ENCODE measurements at regions not wholly inside any gene's neighbourhood (a gene's known extent, or its start where the extent isn't known, plus 50 kb on each side); places are given as distances from the start of the nearest gene placed in this dataset.

DNA sequence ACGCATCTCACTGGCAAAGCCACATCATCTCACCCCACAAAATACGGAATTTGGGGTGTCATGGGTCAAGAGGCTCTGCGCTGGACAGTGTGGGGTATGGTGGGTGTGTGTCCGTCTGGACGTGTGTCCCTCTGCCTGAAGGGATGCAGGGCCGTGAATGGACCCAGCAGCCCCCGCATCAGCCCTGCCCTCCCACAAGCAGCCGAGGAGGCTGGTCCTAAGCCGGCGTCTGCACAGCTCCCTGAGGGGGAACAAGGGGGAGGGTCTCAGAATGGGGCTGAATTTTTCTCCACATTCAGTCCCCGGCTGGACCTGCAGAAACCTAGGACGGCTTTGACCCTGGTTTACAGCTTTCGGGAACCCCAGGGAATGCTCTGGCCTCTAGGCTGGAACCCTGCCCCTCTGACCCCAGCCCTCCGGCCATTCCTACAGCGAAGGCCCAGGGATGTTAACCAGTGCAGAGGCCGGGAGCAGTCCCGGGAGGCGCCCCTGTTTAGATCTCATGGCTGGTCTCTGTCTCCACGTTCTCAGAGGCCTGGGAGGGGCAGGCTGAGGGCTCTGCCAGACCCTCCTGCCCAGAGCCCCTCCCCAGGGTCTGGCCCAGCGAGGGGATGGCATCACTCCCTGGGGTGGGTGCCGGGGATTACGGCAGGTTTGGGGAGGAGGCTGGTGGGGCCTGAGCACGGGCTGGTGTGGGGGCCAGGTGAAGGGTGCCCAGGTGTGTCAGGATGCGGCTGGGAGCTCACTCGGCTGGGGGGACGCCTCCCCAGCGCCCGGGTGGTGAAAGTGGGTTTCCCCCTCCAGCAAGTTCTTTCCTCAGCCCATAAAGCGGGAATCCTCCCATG is 156.5 kb upstream of the C14orf180 start:
- intact Hi-C loops (cut with DNase I; ENCODE audit: low total_unique reads) = no loop called here
- H3K36me3 ChIP-seq = no peaks in the 10 kb centered on the region
- peaks cover 0 to 55% of the 10 kb centered on the region in 2 donors for H3K27me3 ChIP-seq
- no peaks in the 10 kb centered on the region for H3K4me1 ChIP-seq
- no peak overlapping the region for H3K27ac ChIP-seq
- no peak for DNase-seq
- TF ChIP-seq, protein P1, sequence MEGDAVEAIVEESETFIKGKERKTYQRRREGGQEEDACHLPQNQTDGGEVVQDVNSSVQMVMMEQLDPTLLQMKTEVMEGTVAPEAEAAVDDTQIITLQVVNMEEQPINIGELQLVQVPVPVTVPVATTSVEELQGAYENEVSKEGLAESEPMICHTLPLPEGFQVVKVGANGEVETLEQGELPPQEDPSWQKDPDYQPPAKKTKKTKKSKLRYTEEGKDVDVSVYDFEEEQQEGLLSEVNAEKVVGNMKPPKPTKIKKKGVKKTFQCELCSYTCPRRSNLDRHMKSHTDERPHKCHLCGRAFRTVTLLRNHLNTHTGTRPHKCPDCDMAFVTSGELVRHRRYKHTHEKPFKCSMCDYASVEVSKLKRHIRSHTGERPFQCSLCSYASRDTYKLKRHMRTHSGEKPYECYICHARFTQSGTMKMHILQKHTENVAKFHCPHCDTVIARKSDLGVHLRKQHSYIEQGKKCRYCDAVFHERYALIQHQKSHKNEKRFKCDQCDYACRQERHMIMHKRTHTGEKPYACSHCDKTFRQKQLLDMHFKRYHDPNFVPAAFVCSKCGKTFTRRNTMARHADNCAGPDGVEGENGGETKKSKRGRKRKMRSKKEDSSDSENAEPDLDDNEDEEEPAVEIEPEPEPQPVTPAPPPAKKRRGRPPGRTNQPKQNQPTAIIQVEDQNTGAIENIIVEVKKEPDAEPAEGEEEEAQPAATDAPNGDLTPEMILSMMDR (IDR thresholded peaks at IDR 0.05) = no peak
- no peaks in the 10 kb centered on the region for H3K9me3 ChIP-seq
- H3K4me3 ChIP-seq = no peak overlapping the region

DNA sequence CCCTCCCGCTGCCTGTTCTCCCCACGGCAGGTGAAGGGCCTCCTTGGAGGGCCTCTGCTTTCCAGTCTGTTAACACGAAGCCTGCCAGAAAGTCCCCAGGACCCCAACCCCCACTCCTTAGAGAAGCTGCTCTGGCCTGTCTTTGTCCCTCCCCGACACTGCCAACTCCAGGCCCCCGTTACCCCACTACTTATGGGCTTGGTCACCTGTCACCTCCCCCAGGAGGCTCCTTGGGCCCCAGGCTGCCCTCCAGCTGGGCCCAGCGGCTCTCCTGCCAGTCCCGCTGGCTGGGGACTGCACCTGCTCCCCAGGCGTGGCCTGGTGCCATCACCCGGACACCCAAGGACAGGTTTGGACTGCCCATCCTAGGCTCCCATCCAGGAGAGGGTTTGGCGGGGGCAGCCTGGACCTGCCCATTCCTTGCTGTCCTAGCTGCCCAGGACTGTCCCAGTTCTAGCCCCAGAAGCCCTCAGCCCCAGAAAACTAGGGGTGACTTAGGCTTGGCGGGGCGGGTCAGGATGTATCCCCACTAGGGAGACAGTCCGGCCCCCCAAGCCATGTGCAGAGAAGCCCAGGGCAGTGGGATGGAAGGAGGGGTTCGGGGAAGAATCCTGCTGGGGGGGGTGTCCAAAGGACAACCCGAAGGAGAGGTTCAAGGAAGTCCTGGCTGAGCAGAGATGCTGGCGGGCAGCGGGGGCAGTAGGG is 155.7 kb upstream of the C14orf180 start:
- H3K27me3 ChIP-seq = peaks cover 0 to 63% of the 10 kb centered on the region in 2 donors
- H3K9me3 ChIP-seq = no peaks in the 10 kb centered on the region
- peak in 1 of 2 donors; percentile 61 for DNase-seq
- intact Hi-C loops (cut with DNase I; ENCODE audit: low total_unique reads) = no loop called here
- TF ChIP-seq, protein P1 (IDR thresholded peaks at IDR 0.05) = no peak
- H3K36me3 ChIP-seq = no peaks in the 10 kb centered on the region
- no peak overlapping the region for H3K27ac ChIP-seq
- H3K4me1 ChIP-seq = no peaks in the 10 kb centered on the region
- H3K4me3 ChIP-seq = no peak overlapping the region

DNA sequence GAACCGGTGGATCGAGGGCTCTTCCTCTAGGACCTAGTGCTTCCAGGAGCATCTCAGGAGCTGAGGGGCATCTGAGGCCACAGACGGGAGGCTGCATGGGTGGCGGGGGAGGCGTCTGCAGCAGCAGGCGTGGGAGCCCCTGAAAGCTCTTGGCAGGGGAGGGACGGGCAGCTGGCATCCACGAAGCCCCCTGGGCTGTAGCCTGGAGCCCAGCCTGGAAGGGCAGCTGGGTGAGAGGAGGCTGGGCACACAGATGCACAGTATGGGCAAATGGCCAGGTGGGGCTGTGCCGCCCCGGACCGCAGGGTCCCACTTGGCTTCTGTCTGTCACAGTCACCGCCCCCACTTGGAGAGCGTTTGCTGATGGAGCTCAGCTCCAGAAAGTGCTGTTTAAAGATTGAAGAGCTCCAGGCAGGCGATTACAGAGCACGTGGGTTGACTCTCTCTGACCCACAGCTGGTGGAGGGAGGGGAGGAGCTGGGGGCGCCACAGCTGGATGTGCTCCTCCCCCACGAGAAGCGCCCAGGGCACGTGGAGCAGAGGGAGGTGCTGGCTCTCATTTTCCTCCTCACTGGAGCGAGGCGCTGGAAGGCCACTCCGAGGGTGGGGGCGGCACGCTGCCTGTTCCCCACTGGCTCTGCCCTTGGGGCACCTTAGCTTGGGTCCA is 155.0 kb upstream of the C14orf180 start:
- no peaks in the 10 kb centered on the region for H3K4me1 ChIP-seq

DNA sequence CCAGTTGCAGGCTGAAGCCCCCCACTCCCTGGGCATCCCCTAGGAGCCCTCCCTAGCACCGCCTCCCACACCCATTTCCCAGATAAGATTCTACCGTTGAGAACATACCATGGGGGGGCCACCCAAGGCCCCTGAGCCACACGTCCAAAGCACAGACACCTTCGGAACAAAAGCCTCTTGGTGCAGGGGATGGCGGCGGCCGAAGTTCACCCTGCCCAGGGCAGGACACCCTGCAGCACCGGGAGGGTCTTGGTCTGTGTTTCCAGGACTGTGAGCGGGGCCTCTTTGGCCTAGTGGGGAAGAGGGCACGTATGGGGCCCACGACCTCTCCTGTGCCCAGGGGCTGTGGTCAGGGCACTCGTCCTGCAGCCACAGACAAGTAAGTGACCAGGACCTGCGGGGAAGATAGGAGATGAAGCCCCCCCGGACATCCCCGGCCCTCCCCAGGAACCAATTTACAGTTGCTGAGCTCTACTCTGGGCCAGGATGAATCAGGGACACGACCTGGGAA is 154.3 kb upstream of the C14orf180 start:
- Histone ChIP-seq H3K4me1 (no peaks in the 10 kb centered on the region), H3K9me3 (no peaks in the 10 kb centered on the region), H3K4me3 (no peak overlapping the region), H3K36me3 (no peaks in the 10 kb centered on the region), H3K27ac (no peak overlapping the region), H3K27me3 (peaks cover 0 to 72% of the 10 kb centered on the region in 2 donors)
- intact Hi-C loops (cut with DNase I; ENCODE audit: low total_unique reads) = no loop called here
- TF ChIP-seq, protein P1 (IDR thresholded peaks at IDR 0.05) = no peak
- no peak for DNase-seq

More for the DNA sequence above, 155.0 kb upstream of the C14orf180 start:
- TF ChIP-seq, protein P1 (IDR thresholded peaks at IDR 0.05) = no peak
- H3K27ac ChIP-seq = no peak overlapping the region
- H3K36me3 ChIP-seq = no peaks in the 10 kb centered on the region
- H3K27me3 ChIP-seq = peaks cover 0 to 70% of the 10 kb centered on the region in 2 donors
- H3K9me3 ChIP-seq = no peaks in the 10 kb centered on the region
- intact Hi-C loops (cut with DNase I; ENCODE audit: low total_unique reads) = no loop called here
- DNase-seq = no peak
- H3K4me3 ChIP-seq = no peak overlapping the region

DNA sequence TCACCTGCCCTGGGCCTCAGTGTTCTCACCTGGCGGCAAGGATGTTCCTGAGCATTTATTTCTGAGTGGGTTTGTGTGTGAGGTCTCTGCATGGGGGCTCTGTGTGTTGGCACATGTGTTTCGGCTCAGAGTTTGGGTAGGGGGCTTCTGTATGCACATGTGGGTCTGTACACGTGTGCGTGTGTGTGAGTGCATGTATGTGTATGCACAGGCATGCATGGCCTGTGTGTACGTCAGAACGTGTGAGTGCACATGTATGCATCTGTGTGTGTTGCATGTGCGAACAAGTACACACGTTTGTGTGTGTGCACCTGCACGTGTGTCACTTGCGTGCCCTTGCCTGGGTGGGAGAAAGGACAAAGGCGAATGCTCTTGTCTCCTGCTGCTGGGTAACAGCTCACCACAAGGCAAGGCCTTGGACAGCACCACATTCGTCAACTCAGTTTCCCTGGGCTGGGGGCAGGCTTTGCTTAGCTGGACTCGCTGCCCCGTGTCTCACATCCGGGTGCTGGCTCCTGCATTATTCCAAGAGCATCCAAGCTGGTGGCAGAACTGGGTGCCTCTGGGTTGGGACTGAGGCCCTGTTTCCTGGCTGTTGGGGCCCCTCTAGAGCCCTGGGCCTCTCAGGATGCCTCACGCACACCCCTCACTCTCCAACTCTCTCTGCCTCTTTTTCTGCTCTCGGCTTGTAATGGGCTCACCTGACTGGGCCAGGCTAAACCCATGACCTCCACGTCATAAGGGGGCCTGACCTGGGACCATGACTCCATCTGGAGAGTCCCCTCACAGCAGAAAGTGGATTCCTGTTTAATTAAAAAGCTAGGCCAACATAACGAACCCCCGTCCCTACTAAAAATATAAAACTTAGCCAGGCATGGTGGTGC is 153.6 kb upstream of the C14orf180 start:
- TF ChIP-seq, protein P1 (IDR thresholded peaks at IDR 0.05) = no peak
- DNase-seq = no peak
- Histone ChIP-seq H3K4me3 (no peak overlapping the region), H3K4me1 (no peaks in the 10 kb centered on the region), H3K9me3 (no peaks in the 10 kb centered on the region), H3K27me3 (peaks cover 0 to 70% of the 10 kb centered on the region in 2 donors), H3K36me3 (no peaks in the 10 kb centered on the region), H3K27ac (no peak overlapping the region)
- intact Hi-C loops (cut with DNase I; ENCODE audit: low total_unique reads) = no loop called here

All from tibial artery (tissue), 4 donors.